Effector memory CD8-positive, alpha-beta T cell (primary cell): ENCODE measurements at regions not wholly inside any gene's neighbourhood (a gene's known extent, or its start where the extent isn't known, plus 50 kb on each side); places are given as distances from the start of the nearest gene placed in this dataset.
"Not testable (repeated sequence)": the region's sequence is repeated elsewhere in the genome, so short reads cannot be mapped to it uniquely, and the experiment has no call there.

Experiments used
- ATAC-seq: fragments of 150-1000 bp; cut with Tn5 transposase; replicated peaks from 2 replicates; pipeline ENCODE4 v1.10.0; 2021; ENCODE audit warnings: mild to moderate bottlenecking, moderate library complexity
- DNase-seq, 3 experiments: peaks; one replicate each; pipeline ENCODE4 v3.0.0; 2021
- H3K27ac Mint-ChIP-seq, 2 donors: one replicate each; pipeline ENCODE4 v1.8.0; 2022; ENCODE audit warnings: mild to moderate bottlenecking in 2 of 2, mixed read lengths in 2 of 2, moderate library complexity in 2 of 2
- H3K27me3 Mint-ChIP-seq, 2 donors: one replicate each; pipeline ENCODE4 v1.8.0; 2022; ENCODE audit warnings: mixed read lengths in 2 of 2
- H3K36me3 Mint-ChIP-seq: one replicate; pipeline ENCODE4 v1.8.0; 2022; ENCODE audit warnings: mild to moderate bottlenecking, moderate library complexity, mixed read lengths; ENCODE audit not compliant: insufficient read depth
- H3K4me1 Mint-ChIP-seq, 2 donors: one replicate each; pipeline ENCODE4 v1.8.0; 2022; ENCODE audit warnings: low read depth in 2 of 2, mixed read lengths in 2 of 2
- H3K4me3 Mint-ChIP-seq, 2 donors: one replicate each; pipeline ENCODE4 v1.8.0; 2022; ENCODE audit warnings: mild to moderate bottlenecking in 2 of 2, mixed read lengths in 2 of 2, moderate library complexity in 2 of 2
- H3K9me3 Mint-ChIP-seq, 2 donors: one replicate each; pipeline ENCODE4 v1.8.0; 2022; ENCODE audit warnings: mixed read lengths in 2 of 2

GRCh38 chr1:182226618-182227017 lies 165.0 kb downstream of the GLUL start:
- peaks cover 15 to 24% of the 10 kb centered on the region in 2 donors for H3K27me3 Mint-ChIP-seq
- H3K27ac Mint-ChIP-seq, result no peak overlapping the region
- H3K4me1 Mint-ChIP-seq, result no peaks in the 10 kb centered on the region
- DNase-seq (no peak), ATAC-seq (no peak)
- H3K9me3 Mint-ChIP-seq, result peaks cover 0 to 9% of the 10 kb centered on the region in 2 donors
- H3K36me3 Mint-ChIP-seq, result no peaks in the 10 kb centered on the region
- H3K4me3 Mint-ChIP-seq, result no peak overlapping the region

DNA sequence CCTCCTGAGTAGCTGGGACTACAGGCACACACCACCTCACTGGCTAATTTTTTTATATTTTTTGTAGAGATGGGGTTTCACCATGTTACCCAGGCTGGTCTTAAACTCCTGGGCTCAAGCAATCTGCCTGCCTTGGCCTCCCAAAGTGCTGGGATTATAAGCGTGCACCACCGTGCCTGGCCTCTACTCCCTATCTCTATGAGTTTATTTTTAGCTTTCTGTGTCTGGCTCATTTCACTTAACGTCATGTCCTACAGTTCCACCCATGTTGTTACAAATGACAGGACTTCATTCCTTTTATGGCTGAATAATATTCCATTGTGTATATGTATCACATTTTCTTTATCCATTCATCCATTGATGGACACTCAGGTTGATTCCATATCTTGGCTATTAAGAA lies 164.2 kb upstream of the ZNF648 start:
- not testable (repeated sequence) for H3K27ac Mint-ChIP-seq, DNase-seq, ATAC-seq, H3K36me3 Mint-ChIP-seq, H3K4me1 Mint-ChIP-seq, H3K4me3 Mint-ChIP-seq
- peaks cover 16 to 28% of the 10 kb centered on the region in 2 donors for H3K27me3 Mint-ChIP-seq
- H3K9me3 Mint-ChIP-seq, result peaks cover 0 to 12% of the 10 kb centered on the region in 2 donors

DNA sequence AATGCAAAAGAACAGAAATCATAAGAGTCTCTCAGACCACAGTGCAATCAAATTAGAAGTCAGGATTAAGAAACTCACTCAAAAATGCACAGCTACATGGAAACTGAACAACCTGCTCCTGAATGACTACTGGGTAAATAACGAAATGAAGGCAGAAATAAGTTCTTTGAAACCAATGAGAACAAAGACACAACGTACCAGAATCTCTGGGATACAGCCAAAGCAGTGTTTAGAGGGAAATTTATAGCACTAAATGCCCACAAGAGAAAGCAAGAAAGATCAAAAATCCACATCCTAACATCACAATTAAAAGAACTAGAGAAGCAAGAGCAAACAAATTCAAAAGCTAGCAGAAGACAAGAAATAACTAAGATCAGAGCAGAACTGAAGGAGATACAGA lies 160.5 kb upstream of the ZNF648 start:
- DNase-seq, H3K36me3 Mint-ChIP-seq, ATAC-seq, H3K4me1 Mint-ChIP-seq, H3K27ac Mint-ChIP-seq, H3K4me3 Mint-ChIP-seq: not testable (repeated sequence)
- Mint-ChIP-seq H3K27me3 (peaks cover 32 to 51% of the 10 kb centered on the region in 2 donors), H3K9me3 (peaks cover 4 to 12% of the 10 kb centered on the region in 2 donors)

- peaks cover 37 to 51% of the 10 kb centered on the region in 2 donors for H3K27me3 Mint-ChIP-seq
- not testable (repeated sequence) for H3K4me1 Mint-ChIP-seq, H3K27ac Mint-ChIP-seq, DNase-seq, H3K4me3 Mint-ChIP-seq, H3K36me3 Mint-ChIP-seq, ATAC-seq
- peaks cover 4 to 12% of the 10 kb centered on the region in 2 donors for H3K9me3 Mint-ChIP-seq
Observed at GRCh38 chr1:182221367-182221766, 159.9 kb upstream of the ZNF648 start.

- Mint-ChIP-seq H3K4me1 (no peaks in the 10 kb centered on the region), H3K27ac (no peak overlapping the region), H3K4me3 (no peak overlapping the region), H3K27me3 (peaks cover 33 to 48% of the 10 kb centered on the region in 2 donors), H3K36me3 (no peaks in the 10 kb centered on the region), H3K9me3 (peaks cover 4 to 12% of the 10 kb centered on the region in 2 donors)
- ATAC-seq (no peak), DNase-seq (no peak)
Observed at GRCh38 chr1:182217967-182218366, 156.5 kb upstream of the ZNF648 start.

GRCh38 chr1:182217071-182217470 lies 155.6 kb upstream of the ZNF648 start:
- H3K4me1 Mint-ChIP-seq, result no peaks in the 10 kb centered on the region
- DNase-seq (no peak), ATAC-seq (no peak)
- no peak overlapping the region for H3K27ac Mint-ChIP-seq
- H3K36me3 Mint-ChIP-seq, result no peaks in the 10 kb centered on the region
- no peak overlapping the region for H3K4me3 Mint-ChIP-seq
- peaks cover 31 to 41% of the 10 kb centered on the region in 2 donors for H3K27me3 Mint-ChIP-seq
- H3K9me3 Mint-ChIP-seq, result peaks cover 4 to 8% of the 10 kb centered on the region in 2 donors

- no peak for DNase-seq
- no peak overlapping the region for H3K4me3 Mint-ChIP-seq
- H3K4me1 Mint-ChIP-seq, result no peaks in the 10 kb centered on the region
- peaks cover 0 to 4% of the 10 kb centered on the region in 2 donors for H3K9me3 Mint-ChIP-seq
- no peak for ATAC-seq
- no peaks in the 10 kb centered on the region for H3K36me3 Mint-ChIP-seq
- peaks cover 25 to 33% of the 10 kb centered on the region in 2 donors for H3K27me3 Mint-ChIP-seq
- H3K27ac Mint-ChIP-seq, result no peak overlapping the region
Observed at GRCh38 chr1:182215764-182216163, 154.3 kb upstream of the ZNF648 start.

- Mint-ChIP-seq H3K27ac (no peak overlapping the region), H3K27me3 (peaks cover 15% of the 10 kb centered on the region in 2 donors), H3K36me3 (no peaks in the 10 kb centered on the region), H3K4me3 (no peak overlapping the region), H3K9me3 (no peaks in the 10 kb centered on the region), H3K4me1 (peaks cover 0 to 2% of the 10 kb centered on the region in 2 donors)
- no peak for DNase-seq
- ATAC-seq, result no peak
Observed at GRCh38 chr1:182213163-182213562, 151.7 kb upstream of the ZNF648 start.

DNA sequence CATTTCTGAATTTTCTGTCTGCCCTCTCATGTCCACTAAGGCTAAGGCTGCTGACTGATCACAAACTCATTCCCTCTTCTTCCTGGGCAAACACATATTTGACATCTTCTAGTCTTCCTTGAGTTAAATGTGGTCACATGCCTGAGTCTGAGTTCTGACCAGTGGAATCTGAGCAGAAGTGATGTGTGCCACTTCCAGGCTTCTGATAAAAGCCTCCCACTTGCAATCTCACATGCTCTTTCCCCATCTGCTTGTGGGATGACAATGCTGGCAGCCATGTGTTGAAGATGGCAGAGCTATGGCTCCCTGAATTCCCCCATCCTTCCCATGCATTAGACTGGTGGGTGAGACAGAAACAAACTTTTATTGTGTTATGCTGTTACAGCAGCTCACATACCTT lies 149.9 kb upstream of the ZNF648 start:
- Mint-ChIP-seq H3K4me3 (no peak overlapping the region), H3K4me1 (peaks cover under 1 to 7% of the 10 kb centered on the region in 2 donors), H3K9me3 (no peaks in the 10 kb centered on the region), H3K27ac (no peak overlapping the region), H3K27me3 (peaks cover 5 to 9% of the 10 kb centered on the region in 2 donors), H3K36me3 (no peaks in the 10 kb centered on the region)
- DNase-seq, result no peak
- no peak for ATAC-seq

- no peak for DNase-seq
- no peak for ATAC-seq
- H3K27me3 Mint-ChIP-seq, result peaks cover 5 to 9% of the 10 kb centered on the region in 2 donors
- no peaks in the 10 kb centered on the region for H3K36me3 Mint-ChIP-seq
- H3K9me3 Mint-ChIP-seq, result no peaks in the 10 kb centered on the region
- no peak overlapping the region for H3K27ac Mint-ChIP-seq
- H3K4me1 Mint-ChIP-seq, result peaks cover 4 to 13% of the 10 kb centered on the region in 2 donors
- H3K4me3 Mint-ChIP-seq, result no peak overlapping the region
Observed at GRCh38 chr1:182210417-182210816, 148.9 kb upstream of the ZNF648 start.

DNA sequence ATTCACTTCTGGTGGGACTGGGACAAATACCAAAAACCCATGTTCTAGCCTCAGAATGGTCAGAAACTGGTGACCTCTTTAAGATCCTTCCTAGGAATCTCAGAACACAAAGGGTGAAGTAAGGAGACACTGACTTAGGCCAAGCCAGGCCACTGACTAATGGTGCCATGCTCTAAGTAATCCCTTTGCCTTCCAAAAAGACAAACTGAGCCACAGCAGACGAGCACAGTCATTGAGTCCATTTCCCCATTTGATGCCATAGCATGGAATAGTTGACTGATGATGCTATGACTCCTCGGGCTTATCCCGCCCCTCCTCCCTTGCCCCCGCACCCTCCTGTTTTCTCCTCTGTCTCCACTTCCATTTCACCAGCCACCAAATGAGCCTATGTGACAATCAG lies 145.8 kb upstream of the ZNF648 start:
- no peak for ATAC-seq
- no peak for DNase-seq

GRCh38 chr1:182206626-182207239 lies 145.2 kb upstream of the ZNF648 start:
- no peaks in the 10 kb centered on the region for H3K27me3 Mint-ChIP-seq
- no peaks in the 10 kb centered on the region for H3K36me3 Mint-ChIP-seq
- DNase-seq (no peak), ATAC-seq (no peak)
- no peak overlapping the region for H3K27ac Mint-ChIP-seq
- no peak overlapping the region for H3K4me3 Mint-ChIP-seq
- H3K4me1 Mint-ChIP-seq, result peaks cover 4 to 13% of the 10 kb centered on the region in 2 donors
- H3K9me3 Mint-ChIP-seq, result no peaks in the 10 kb centered on the region

More for the DNA sequence above, 145.8 kb upstream of the ZNF648 start:
- H3K27me3 Mint-ChIP-seq, result no peaks in the 10 kb centered on the region
- H3K9me3 Mint-ChIP-seq, result no peaks in the 10 kb centered on the region
- H3K27ac Mint-ChIP-seq, result no peak overlapping the region
- peaks cover 4 to 13% of the 10 kb centered on the region in 2 donors for H3K4me1 Mint-ChIP-seq
- no peaks in the 10 kb centered on the region for H3K36me3 Mint-ChIP-seq
- H3K4me3 Mint-ChIP-seq, result no peak overlapping the region

GRCh38 chr1:182205351-182206022 lies 144.0 kb upstream of the ZNF648 start:
- peaks cover 4 to 13% of the 10 kb centered on the region in 2 donors for H3K4me1 Mint-ChIP-seq
- H3K9me3 Mint-ChIP-seq, result no peaks in the 10 kb centered on the region
- H3K4me3 Mint-ChIP-seq, result no peak overlapping the region
- ATAC-seq (no peak), DNase-seq (no peak)
- no peaks in the 10 kb centered on the region for H3K36me3 Mint-ChIP-seq
- no peak overlapping the region for H3K27ac Mint-ChIP-seq
- H3K27me3 Mint-ChIP-seq, result no peaks in the 10 kb centered on the region
